GM12878 (cell line): ENCODE measurements at regions not wholly inside any gene's neighbourhood (a gene's known extent, or its start where the extent isn't known, plus 50 kb on each side); places are given as distances from the start of the nearest gene placed in this dataset.

ENCODE experiments used
- ATAC-seq: fragments of 200-7000 bp; cut with Tn5 transposase; 3 replicates; pipeline ENCODE4 v1.9.1; 2020; ENCODE audit warnings: mild to moderate bottlenecking, moderate library complexity
- BruUV-seq: library from RNA; stranded (reverse); fragments of 400-500 nt; replicated peaks from 2 replicates; lab custom pipeline; 2021; lab: Mats Ljungman, UMichigan
- CTCF ChIA-PET: fragments of 300-600 bp; sonication (Branson Sonifier 250); formaldehyde crosslinking; extraction: SDS; loops from one replicate; lab custom pipeline; 2021; ENCODE audit warnings: inconsistent platforms; lab: Yijun Ruan, JAX
- POLR2A ChIA-PET: fragments of 350-600 bp; formaldehyde crosslinking; extraction: SDS; loops from one replicate; lab custom pipeline; 2021; ENCODE audit warnings: inconsistent platforms; lab: Charles Lee
- RAD21 ChIA-PET: fragments of 300-600 bp; sonication (Branson Sonifier 250); formaldehyde crosslinking; loops from one replicate; lab custom pipeline; 2023; ENCODE audit warnings: antibody characterized with exemption; ENCODE audit not compliant: unreplicated experiment; lab: Charles Lee
- SMC1A ChIA-PET: fragments of 300-600 bp; sonication (Branson Sonifier 250); formaldehyde crosslinking; loops from one replicate; lab custom pipeline; 2023; ENCODE audit not compliant: unreplicated experiment, uncharacterized antibody; lab: Charles Lee
- DNase-seq: peaks from one replicate; pipeline ENCODE4 v3.0.0-alpha.2; 2011; ENCODE audit warnings: low read depth, low spot score
- FAIRE-seq: peaks from 3 replicates; lab custom pipeline; 2011; peaks lifted over from hg19 to GRCh38; lab: Jason Lieb, UNC
- H2AFZ ChIP-seq: 2 replicates; pipeline ENCODE4 v1.6.0; 2011; ENCODE audit warnings: low read depth, low read length, control low read depth; ENCODE audit not compliant: control insufficient read depth
- H3K27ac ChIP-seq: 2 replicates; pipeline ENCODE4 v1.5.1; 2011; ENCODE audit warnings: control low read depth; ENCODE audit not compliant: control insufficient read depth, insufficient read depth
- H3K27me3 ChIP-seq, 2 experiments: replicated peaks in 1 of 2; 2 replicates each; pipeline versions ENCODE4 v1.6.0 to v1.6.1; 2011; ENCODE audit warnings: low read length in 1 of 2; ENCODE audit not compliant: control insufficient read depth in 2 of 2, insufficient read depth in 2 of 2
- H3K36me3 ChIP-seq, 2 experiments: 2 replicates each; pipeline ENCODE4 v1.5.1; 2011; ENCODE audit warnings: low read length in 1 of 2; ENCODE audit not compliant: control insufficient read depth in 2 of 2, insufficient read depth in 2 of 2
- H3K4me1 ChIP-seq: 2 replicates; pipeline ENCODE4 v1.6.1; 2011; ENCODE audit warnings: mild to moderate bottlenecking, low read length, moderate library complexity, mixed read lengths; ENCODE audit not compliant: control insufficient read depth, insufficient read depth
- H3K4me2 ChIP-seq: 2 replicates; pipeline ENCODE4 v1.6.0; 2011; ENCODE audit warnings: control low read depth; ENCODE audit not compliant: control insufficient read depth, insufficient read depth
- H3K4me3 ChIP-seq: fragments of 200-600 bp; sonication (generic); 2 replicates; pipeline ENCODE4 v1.5.1; 2016
- H3K79me2 ChIP-seq: 2 replicates; pipeline ENCODE4 v1.6.0; 2011; ENCODE audit warnings: low read length; ENCODE audit not compliant: control insufficient read depth, insufficient read depth
- H3K9ac ChIP-seq: 2 replicates; pipeline ENCODE4 v1.8.0; 2011; ENCODE audit warnings: low read length, control low read depth, mixed read lengths; ENCODE audit not compliant: control insufficient read depth, insufficient read depth
- H3K9me3 ChIP-seq: replicated peaks from 3 replicates; pipeline ENCODE4 v1.5.1; 2011; ENCODE audit warnings: mild to moderate bottlenecking, low read length; ENCODE audit not compliant: control insufficient read depth, insufficient read depth
- H4K20me1 ChIP-seq: 2 replicates; pipeline ENCODE4 v1.6.0; 2011; ENCODE audit not compliant: control insufficient read depth, insufficient read depth
- ATF2 ChIP-seq: IDR thresholded peaks from 2 replicates; pipeline ENCODE4 v1.6.1; 2012; ENCODE audit warnings: low read length, inconsistent platforms
- CBFB ChIP-seq: IDR thresholded peaks from 2 replicates; pipeline ENCODE4 v1.6.1; 2016; ENCODE audit warnings: antibody characterized with exemption, low read depth
- CBX5 ChIP-seq: sonication (generic); IDR thresholded peaks from 2 replicates; pipeline ENCODE4 v1.6.1; 2016; ENCODE audit warnings: low read depth, moderate library complexity, mild to moderate bottlenecking, inconsistent platforms
- CHD2 ChIP-seq: IDR thresholded peaks from 2 replicates; pipeline ENCODE4 v1.6.1; 2011; ENCODE audit warnings: low read depth, low read length, improper control_type of control experiment, borderline replicate concordance
- E2F4 ChIP-seq: IDR thresholded peaks from 2 replicates; pipeline ENCODE4 v1.6.1; 2012; ENCODE audit warnings: low read depth, low read length, improper control_type of control experiment
- ESRRA ChIP-seq: IDR thresholded peaks from 2 replicates; pipeline ENCODE4 v1.6.1; 2012; ENCODE audit warnings: mild to moderate bottlenecking, low read length, improper control_type of control experiment
- EZH2 ChIP-seq: IDR thresholded peaks from 2 replicates; pipeline ENCODE4 v1.6.1; 2012; ENCODE audit warnings: low read depth, mild to moderate bottlenecking, control low read depth, inconsistent platforms, low read length, borderline replicate concordance; ENCODE audit not compliant: control insufficient read depth
- HDAC6 ChIP-seq: fragments of 200-600 bp; sonication (generic); IDR thresholded peaks from one replicate; pipeline ENCODE4 v1.8.0; 2017; ENCODE audit warnings: antibody characterized with exemption; ENCODE audit not compliant: unreplicated experiment
- IRF4 ChIP-seq: IDR thresholded peaks from 2 replicates; pipeline ENCODE4 v1.6.1; 2011; ENCODE audit warnings: low read depth, low read length
- RFX5 ChIP-seq: IDR thresholded peaks from 2 replicates; pipeline ENCODE4 v1.6.1; 2011; ENCODE audit warnings: low read depth, low read length, improper control_type of control experiment
- SMC3 ChIP-seq: IDR thresholded peaks from 2 replicates; pipeline ENCODE4 v1.6.1; 2011; ENCODE audit warnings: low read length, improper control_type of control experiment, borderline replicate concordance
- ZNF207 ChIP-seq: fragments of 450-650 bp; IDR thresholded peaks from 2 replicates; pipeline ENCODE4 v1.6.1; 2014; ENCODE audit warnings: antibody characterized with exemption, mild to moderate bottlenecking, borderline replicate concordance
- ZZZ3 ChIP-seq: IDR thresholded peaks from 2 replicates; pipeline ENCODE4 v1.6.1; 2011; ENCODE audit warnings: low read depth; ENCODE audit not compliant: control insufficient read depth, insufficient read length
- WGBS: methylation state at CpG from one replicate; pipeline ENCODE4 v1.1.6; 2016; ENCODE audit warnings: low lambda C conversion rate; ENCODE audit not compliant: insufficient replicate concordance, insufficient coverage; ENCODE audit errors: missing lambda C conversion rate; 5-methylcytosine and 5-hydroxymethylcytosine counted together
- in situ Hi-C: fragments of 300-500 bp; cut with MboI; formaldehyde crosslinking; loops from 9 replicates; pipeline ENCODE4 v1.14.3; 2018; ENCODE audit warnings: mixed read lengths
- intact Hi-C: fragments of 100-400 bp; cut with micrococcal nuclease; formaldehyde crosslinking; loops from one replicate; pipeline ENCODE4 v1.14.2; 2022; ENCODE audit not compliant: unreplicated experiment

- TF ChIP-seq SMC3 = no peak
Measured at GRCh38 chr15:67917636-67918035, 77.8 kb upstream of the RNU6-1 start (continued).

- Histone ChIP-seq H3K4me3 (no peak overlapping the region), H4K20me1 (no peaks in the 10 kb centered on the region), H3K27me3 (no peaks in the 10 kb centered on the region), H2AFZ (no peak overlapping the region), H3K9ac (no peak overlapping the region), H3K79me2 (no peaks in the 10 kb centered on the region), H3K4me1 (no peaks in the 10 kb centered on the region), H3K36me3 (no peaks in the 10 kb centered on the region), H3K27ac (no peak overlapping the region), H3K9me3 (peaks cover 8% of the 10 kb centered on the region), H3K4me2 (no peak overlapping the region)
- ChIA-PET SMC1A (interaction anchor here (0.9 kb wide), 1 partner anchor 113 kb away, joined by 3 read pairs; no protein-coding TSS in a partner anchor), CTCF (no interaction called here), RAD21 (no interaction called here), POLR2A (no interaction called here)
- in situ Hi-C loops = no loop called here
- no peak for FAIRE-seq
- DNase-seq = no peak
- TF ChIP-seq CBX5 (0 out of 2 replicates have a peak, but pooled peaks have one; percentile 34), CHD2 (no peak)
- BruUV-seq = no TSS peak
- WGBS = 74% methylated on average over 10 of the region's 10 CpGs
- ATAC-seq = no peak
- intact Hi-C loops = no loop called here
Measured at GRCh38 chr15:67918205-67918861, 78.5 kb upstream of the RNU6-1 start.

GRCh38 chr15:67920524-67921240 is 80.8 kb upstream of the RNU6-1 start:
- Histone ChIP-seq H2AFZ (no peak overlapping the region), H3K27me3 (no peaks in the 10 kb centered on the region), H3K27ac (no peak overlapping the region), H3K9ac (no peak overlapping the region), H3K4me3 (no peak overlapping the region), H4K20me1 (no peaks in the 10 kb centered on the region), H3K36me3 (no peaks in the 10 kb centered on the region), H3K79me2 (no peaks in the 10 kb centered on the region), H3K9me3 (peaks cover 15% of the 10 kb centered on the region), H3K4me2 (no peak overlapping the region), H3K4me1 (no peaks in the 10 kb centered on the region)
- no peak for ATAC-seq
- ChIA-PET CTCF (no interaction called here), RAD21 (no interaction called here), SMC1A (no interaction called here), POLR2A (no interaction called here)
- intact Hi-C loops = no loop called here
- in situ Hi-C loops = no loop called here
- 88% methylated on average over 6 of the region's 6 CpGs for WGBS
- no TSS peak for BruUV-seq
- DNase-seq = no peak
- TF ChIP-seq ESRRA (no peak), RFX5 (no peak), E2F4 (no peak), ZZZ3 (no peak), CBX5 (no peak), EZH2 (no peak), HDAC6 (no peak), IRF4 (no peak), ZNF207 (no peak), CBFB (no peak), ATF2 (no peak)
- no peak for FAIRE-seq
